GM12892 (cell line): ENCODE measurements at regions not wholly inside any gene's neighbourhood (a gene's known extent, or its start where the extent isn't known, plus 50 kb on each side); places are given as distances from the start of the nearest gene placed in this dataset.

Source experiments
- DNase-seq: peaks from one replicate; pipeline ENCODE4 v3.0.0; 2011; ENCODE audit not compliant: insufficient read length
- FAIRE-seq: peaks from 2 replicates; lab custom pipeline; 2011; peaks lifted over from hg19 to GRCh38; lab: Jason Lieb, UNC
- POLR2A ChIP-seq: IDR thresholded peaks from 2 replicates; pipeline ENCODE4 v1.6.1; 2011; ENCODE audit warnings: low read depth, low read length, control low read depth
- POLR2AphosphoS5 ChIP-seq: IDR thresholded peaks from 2 replicates; pipeline ENCODE4 v1.6.1; 2011; ENCODE audit warnings: low read depth, low read length, control low read depth
- TAF1 ChIP-seq: IDR thresholded peaks from 2 replicates; pipeline ENCODE4 v1.6.1; 2011; ENCODE audit warnings: low read depth, mild to moderate bottlenecking, control low read depth, low read length, borderline replicate concordance

DNA sequence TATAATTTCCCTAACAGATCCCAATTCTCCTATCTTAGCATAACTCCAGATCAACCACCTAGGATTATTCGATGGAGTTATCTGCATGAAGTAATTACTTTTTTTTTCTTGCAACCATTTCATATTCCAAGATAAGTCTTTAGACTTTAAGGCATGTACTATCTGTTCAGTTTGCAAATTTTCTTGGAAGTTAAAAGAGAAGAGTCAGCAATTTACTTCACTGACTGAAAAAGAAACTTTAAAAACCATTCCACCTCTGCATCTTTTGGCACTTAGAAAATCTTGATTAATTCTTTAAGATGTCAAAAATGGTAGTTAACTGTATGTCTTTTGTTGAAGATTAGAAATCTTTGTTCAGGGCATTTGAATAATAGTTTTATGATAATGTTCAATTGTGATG, 830.5 kb upstream of the KLHL29 start:
- FAIRE-seq (no peak), DNase-seq (no peak)
- TF ChIP-seq TAF1 (no peak), POLR2AphosphoS5 (no peak), POLR2A (no peak)

DNA sequence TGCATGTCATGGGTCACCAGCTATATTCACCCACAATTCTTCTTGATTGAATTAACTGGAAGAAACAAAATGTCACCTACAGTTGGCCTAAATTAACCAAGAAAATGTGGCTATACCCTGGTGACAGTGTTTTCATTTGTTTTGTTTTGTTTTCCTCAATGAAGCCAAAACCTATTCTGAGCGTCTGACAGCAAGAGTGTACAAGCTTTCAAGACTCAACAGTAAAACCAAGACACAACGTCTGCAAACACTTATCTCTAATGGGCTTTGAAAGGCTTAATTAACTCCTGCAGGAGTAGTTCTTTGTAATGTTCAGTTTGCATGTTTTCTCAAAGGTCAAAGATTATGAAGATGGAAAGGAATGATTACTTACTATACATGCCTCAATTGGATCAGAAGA, 827.6 kb upstream of the KLHL29 start:
- DNase-seq (no peak), FAIRE-seq (no peak)
- TF ChIP-seq TAF1 = no peak
- TF ChIP-seq POLR2AphosphoS5 = no peak
- TF ChIP-seq POLR2A = no peak

DNA sequence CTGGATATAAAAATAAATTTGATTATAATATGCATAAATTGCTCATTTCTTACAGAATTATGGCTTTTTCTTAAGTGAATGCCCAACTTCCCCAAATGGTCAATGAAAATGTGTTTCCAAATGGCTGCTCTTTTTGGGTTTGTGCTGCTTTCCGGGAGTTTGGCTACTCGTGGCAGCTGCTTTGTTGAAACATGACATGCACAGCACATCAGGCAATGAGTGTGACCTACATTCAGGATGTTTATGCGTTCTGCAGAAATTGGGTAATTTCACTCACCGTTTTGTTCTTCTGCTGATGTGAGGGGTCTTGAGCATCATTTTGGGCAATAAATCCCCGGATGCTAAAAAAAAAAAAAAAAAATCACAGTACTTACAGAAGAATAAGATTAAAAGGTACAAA, 825.0 kb upstream of the KLHL29 start:
- FAIRE-seq (no peak), DNase-seq (no peak)
- no peak for TF ChIP-seq POLR2A
- no peak for TF ChIP-seq POLR2AphosphoS5
- no peak for TF ChIP-seq TAF1

DNA sequence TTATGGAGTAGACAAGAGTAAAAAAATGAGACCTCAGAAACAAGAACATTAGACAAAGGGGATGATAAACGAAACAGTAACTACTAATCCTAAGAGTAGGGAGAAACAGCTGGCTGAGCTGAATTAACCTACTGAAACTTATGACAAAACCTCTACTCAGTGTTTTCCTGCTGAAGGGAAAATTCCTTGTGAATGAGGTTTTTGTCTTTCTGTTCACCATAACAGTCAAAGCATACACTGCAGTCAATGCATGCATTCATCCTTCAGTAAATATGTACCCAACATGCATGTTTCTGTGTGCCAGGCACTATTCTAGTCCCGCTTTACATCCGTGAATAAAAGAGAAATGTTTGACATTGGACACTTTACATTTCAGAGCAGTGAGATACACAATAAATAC, 805.6 kb upstream of the KLHL29 start:
- FAIRE-seq = no peak
- TF ChIP-seq POLR2AphosphoS5 (no peak), POLR2A (no peak), TAF1 (no peak)
- DNase-seq = no peak

DNA sequence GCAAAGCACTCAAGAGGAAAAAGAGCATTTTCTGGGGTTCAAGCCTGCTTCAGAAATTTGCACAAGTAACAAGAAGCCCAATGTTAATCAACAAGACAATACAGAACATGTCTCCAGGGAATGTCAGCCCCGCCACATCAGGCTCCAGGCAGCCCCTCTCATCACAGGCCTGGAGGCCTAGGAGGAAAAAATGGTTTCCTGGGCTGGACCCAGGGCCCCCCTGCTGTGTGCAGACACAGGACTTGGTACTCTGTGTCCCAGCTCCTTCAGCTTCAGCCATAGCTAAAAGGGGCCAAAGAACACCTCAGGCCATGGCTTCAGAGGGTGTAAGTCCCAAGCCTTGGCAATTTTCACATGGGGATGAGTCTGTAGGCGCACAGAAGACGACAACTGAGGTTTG, 802.9 kb upstream of the KLHL29 start:
- FAIRE-seq = no peak
- TF ChIP-seq POLR2A (no peak), TAF1 (no peak), POLR2AphosphoS5 (no peak)
- no peak for DNase-seq

DNA sequence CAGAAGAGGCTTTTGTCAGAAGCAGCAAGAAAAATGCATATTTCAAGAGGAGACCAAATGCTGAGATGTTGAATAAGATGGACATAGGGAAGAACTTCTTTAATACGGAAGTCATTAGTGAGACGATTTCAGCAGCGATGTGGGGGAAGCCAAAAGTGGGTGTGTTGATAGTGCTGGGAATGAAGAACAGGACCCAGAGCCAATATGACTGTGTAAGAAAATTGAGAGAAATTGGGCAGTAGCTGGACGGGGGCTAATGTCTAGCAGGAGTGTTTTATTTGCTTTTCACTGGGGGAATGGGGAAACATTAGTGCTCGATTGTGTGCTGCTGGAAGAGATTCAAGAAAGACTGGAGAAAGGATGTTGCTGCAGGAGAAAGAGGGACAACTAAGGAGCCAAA, 788.7 kb upstream of the KLHL29 start:
- FAIRE-seq = no peak

DNA sequence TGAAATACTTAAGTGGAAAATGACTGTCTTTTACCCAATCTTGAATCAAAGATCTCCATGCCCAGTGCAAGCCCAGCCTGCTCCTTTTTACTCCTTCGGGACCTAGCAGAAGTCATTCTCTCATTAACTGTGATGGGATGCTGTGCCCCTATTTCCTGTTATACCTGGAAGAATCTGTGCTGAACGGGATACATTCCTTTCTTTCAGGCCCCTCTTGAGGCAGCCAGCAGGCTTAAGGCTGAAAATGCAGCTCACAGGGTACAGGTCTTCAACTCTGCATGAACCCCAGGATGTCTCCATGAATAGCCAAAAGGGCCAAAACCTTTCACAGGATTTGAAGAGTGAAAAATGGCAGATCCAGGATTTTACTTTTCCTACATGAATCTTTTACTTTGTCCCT, 784.8 kb upstream of the KLHL29 start:
- DNase-seq (no peak), FAIRE-seq (no peak)
- no peak for TF ChIP-seq TAF1
- TF ChIP-seq POLR2AphosphoS5 = no peak
- TF ChIP-seq POLR2A = no peak

More for the DNA sequence above, 788.7 kb upstream of the KLHL29 start:
- no peak for TF ChIP-seq TAF1
- no peak for TF ChIP-seq POLR2AphosphoS5
- TF ChIP-seq POLR2A = no peak
- no peak for DNase-seq

DNA sequence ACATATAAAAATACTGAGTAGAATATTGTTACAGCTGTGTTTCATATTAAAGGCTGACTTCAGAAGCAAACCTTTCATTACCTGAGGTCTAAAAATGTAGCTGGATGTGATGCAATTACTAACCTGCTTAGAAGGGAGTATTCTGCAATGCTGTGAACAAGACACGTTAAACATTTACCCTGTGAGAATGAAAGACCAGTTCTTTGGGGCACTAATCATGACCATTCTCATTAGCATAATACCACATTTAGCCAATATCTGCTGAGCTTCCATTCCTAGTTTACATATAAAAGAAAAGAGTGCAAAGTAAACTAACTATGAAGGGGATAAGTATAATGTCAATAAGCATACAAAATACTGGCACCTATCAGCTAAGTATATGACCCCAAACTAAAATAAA, 784.0 kb upstream of the KLHL29 start:
- DNase-seq = no peak
- no peak for FAIRE-seq
- no peak for TF ChIP-seq TAF1
- no peak for TF ChIP-seq POLR2AphosphoS5
- TF ChIP-seq POLR2A = no peak

DNA sequence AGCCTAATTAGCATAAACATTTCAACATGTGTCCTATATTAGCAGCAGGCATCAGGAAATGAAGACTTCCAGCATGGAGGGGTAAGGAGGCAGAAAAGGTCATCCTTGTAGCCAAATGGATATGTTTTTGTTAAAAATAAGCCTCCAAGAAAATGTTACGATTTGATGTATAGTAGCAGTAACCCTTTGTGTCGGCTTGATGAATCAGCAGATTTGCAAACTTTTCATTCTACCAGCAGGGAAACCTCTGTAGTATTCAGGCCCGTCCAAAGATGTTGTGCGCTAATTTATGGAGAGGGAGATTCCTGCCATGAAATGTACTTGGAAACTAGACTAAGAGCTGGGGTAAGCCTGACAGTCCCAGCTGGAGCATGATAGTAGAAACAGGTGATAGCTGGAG, 780.8 kb upstream of the KLHL29 start:
- TF ChIP-seq TAF1 (no peak), POLR2A (no peak), POLR2AphosphoS5 (no peak)
- DNase-seq (no peak), FAIRE-seq (no peak)

DNA sequence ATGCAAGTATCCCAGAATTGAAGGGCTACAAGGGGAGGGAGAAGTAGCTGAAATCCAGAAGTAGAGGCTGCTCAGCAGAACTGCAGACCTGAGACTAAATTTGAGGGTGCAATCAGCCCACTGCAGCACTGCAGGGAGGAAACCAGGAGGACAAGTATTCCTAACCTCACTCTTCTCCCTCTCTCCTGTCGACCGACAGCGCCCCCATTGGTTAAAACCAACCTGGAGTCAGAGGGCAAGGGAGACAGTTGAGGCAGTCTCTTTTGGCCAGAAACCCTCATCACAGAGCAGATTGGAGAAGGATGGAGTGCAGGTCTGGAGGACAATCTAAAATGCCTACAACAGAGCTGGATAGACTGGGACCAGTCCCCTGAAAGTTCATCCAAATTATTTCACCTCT, 768.9 kb upstream of the KLHL29 start:
- no peak for FAIRE-seq

DNA sequence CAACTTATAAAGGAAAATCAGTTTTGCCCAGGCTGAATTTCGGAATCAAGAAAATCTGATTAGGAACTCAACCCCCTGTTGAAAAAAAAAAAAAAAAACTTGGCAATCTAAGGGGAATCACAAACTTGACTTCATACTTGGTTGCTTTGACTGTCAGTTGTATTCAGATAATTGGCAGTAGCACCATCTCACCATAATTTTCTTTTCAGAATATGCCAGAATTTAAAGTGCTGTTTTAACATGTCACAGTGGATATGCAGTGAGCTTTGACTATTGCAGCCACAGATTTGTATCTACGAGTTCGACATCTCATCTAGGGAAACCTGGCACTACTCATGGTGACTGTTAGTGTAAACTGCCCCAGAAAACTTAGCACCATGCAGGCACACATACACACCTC, 761.4 kb upstream of the KLHL29 start:
- no peak for DNase-seq

More for the DNA sequence above, 768.9 kb upstream of the KLHL29 start:
- no peak for DNase-seq
- TF ChIP-seq TAF1 (no peak), POLR2A (no peak), POLR2AphosphoS5 (no peak)

DNA sequence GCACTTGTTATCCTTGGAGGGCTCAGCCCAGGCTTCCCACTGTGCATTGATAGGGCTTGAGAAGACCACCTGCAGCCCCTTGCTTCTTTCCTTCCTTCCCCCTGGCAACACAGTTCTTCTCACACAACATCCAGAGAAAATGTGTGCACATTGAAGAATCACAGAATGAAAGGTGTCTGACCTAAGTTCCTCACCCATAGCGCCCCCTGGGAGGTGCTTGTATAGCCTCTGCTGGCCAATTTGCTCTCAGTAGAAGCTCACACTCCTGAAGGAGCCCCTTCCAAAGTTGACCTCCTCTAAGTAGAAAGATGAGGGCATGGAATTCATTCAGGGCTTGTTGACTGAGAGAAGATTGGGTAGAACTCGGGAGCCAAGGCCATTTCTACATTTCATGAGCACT, 758.4 kb upstream of the KLHL29 start:
- no peak for TF ChIP-seq POLR2AphosphoS5
- TF ChIP-seq TAF1 = no peak
- no peak for TF ChIP-seq POLR2A
- DNase-seq (no peak), FAIRE-seq (no peak)

More for the DNA sequence above, 761.4 kb upstream of the KLHL29 start:
- no peak for FAIRE-seq
- TF ChIP-seq POLR2A (no peak), POLR2AphosphoS5 (no peak), TAF1 (no peak)
